NOMO-1 treated with dmso at 0.1 percent for 144 hours (cell line): ENCODE measurements at regions not wholly inside any gene's neighbourhood (a gene's known extent, or its start where the extent isn't known, plus 50 kb on each side); places are given as distances from the start of the nearest gene placed in this dataset.

ENCODE experiments used
- DNase-seq: peaks from one replicate; lab custom pipeline; 2025; ENCODE audit not compliant: unreplicated experiment; lab: John Stamatoyannopoulos, UW

DNA sequence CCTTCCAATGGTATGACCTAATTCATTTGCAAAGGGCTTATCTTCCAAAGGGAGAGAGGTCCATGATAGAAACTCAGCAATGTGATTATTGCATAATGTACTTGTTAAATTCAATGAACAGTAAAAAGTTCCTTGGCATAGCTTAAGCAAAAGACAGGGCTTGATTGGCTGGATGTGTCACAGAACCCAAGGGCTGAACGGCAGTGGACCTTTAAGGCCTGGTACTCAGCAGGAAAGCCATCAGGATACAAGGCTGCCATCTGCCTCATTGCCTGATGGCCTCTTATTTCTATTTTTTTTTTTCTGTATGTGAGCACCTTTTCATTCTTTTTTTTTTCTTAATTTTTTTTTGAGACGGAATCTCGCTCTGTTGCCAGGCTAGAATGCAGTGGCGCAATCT is 208.9 kb upstream of the WSCD1 start:
- DNase-seq: no peak

DNA sequence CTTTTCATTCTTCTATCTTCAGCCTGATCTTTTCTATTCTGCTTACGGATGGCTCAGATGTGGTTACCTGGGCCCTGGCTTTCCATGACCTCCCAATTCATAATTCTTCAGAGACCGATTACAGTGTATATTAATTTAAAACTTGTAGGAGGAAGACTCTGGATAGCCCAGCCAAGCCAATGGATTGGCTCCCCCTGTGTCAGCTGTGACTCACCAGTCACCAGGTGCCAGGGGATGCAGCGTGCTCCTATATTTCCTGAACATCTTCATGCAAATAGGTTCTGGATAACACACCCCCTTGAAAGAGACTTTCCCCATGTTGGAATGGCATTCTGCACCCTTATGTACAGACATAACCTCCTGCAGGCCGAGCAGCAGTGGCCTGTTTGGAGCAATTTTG is 208.3 kb upstream of the WSCD1 start:
- no peak for DNase-seq

GRCh38 chr17:5862395-5862794 is 207.8 kb upstream of the WSCD1 start:
- DNase-seq: no peak

DNA sequence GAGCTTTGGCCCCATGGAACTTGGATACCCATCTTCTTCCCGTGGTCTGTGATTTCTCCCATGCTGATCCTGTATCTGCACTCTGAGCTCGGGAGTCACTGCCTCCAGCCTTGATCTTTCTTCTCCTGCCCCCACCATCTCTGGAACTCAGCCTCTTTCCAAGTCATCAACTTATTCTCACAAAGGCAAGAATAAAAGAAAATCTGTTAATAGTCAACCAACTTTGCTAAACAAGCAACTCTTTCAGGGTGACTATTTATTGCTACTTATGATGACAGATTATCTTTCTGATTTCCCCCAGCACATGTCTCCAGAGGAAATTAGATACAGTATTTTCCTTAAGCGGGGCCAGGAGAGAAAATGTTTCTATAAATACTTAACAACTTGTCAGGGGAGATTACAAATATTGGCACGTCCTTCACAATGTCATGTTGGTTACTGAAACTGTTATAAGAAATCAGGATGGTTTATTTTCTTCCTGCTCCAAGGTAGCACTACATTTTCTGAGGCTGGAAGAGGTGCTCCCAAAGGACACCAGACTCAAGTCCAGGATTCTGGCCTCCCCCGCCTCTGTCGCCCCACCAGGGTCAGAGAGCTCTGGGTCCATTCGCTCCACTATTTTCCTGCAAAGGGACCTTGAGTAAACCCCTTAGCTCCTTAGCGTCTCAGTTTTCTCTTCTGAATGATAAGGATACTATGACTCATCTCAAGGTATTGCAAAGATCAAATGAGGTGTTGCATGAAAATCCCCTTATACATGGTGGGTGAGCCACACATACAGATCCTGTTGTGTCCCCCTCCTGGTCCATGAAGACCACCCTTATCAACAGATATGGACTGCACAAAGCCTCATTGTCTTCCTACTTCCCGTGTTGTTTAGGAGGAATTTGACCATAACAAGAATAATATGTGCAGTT is 205.2 kb upstream of the WSCD1 start:
- no peak for DNase-seq

- DNase-seq: no peak
These were observed 203.2 kb upstream of the WSCD1 start for GRCh38 chr17:5866978-5867377.

- DNase-seq: no peak
These were observed 201.0 kb upstream of the WSCD1 start for GRCh38 chr17:5869041-5869745.

DNA sequence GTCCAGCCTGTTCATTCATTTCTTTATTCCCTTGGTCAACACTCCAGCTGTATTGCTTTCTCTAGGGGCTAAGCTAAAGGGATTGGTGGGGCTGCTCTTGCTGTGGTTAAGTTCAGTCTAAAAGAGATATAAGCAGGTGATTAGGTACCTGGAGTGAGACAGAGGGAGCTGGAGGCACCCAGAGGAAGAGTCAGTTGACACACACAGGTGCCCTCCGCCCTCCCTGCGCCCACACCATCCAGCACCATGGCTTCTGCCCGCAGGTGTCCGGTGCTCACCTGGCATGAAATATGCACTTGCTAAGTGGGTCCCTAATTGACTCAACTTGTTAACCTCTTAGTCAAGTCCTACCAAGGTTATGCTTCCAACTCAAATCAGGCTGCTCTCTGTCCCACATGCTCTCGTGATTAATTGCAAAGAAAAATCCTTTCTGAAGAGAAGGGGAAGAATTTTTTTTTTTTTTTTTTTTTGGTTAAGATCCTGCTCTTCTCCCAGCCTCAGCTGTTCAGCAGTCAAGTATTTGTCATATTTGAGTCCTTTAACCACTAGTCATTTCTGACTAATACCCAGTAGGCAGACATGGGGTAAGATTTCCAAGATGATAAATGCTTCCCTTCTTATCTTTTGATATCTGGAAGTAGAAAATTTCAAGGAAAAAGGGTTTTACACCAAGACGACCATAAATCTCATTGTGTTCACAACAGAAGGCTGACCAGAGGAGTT is 199.8 kb upstream of the WSCD1 start:
- no peak for DNase-seq

DNA sequence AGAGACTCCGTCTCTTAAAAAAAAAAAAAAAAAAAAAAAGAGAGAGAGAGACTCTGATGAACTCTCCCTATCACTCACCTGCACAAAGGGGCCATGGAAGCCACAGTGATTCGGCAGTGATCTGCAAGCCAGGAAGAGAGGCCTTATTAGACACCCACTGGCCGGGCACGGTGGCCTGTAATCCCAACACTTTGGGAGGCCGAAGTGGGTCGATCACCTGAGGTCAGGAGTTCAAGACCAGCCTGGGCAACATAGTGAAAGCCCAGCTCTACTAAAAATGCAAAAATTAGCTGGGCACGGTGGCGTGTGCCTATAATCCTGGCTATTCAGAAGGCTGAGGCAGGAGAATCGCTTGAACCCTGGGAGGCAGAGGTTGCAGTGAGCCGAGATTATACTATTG is 198.5 kb upstream of the WSCD1 start:
- no peak for DNase-seq

DNA sequence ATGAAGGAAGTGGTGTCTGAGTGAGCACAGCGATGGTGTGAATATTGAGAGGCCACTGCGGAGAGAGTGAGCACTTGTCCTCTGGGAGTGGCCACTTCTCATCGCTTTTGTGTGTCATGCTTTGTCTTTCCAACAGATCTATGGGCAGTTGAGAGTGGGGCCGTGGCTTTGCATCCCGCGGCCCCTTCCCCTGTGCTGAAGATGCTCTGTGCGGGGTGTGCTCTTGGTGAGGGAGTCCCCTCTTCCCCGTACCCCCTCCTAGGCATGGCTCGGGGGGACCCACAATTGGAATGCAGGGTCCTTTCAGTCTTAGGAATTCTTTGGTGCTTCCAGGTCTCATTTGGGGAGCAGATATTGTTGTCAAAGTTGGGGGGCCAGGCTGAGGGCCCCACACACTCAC is 197.3 kb upstream of the WSCD1 start:
- DNase-seq: no peak

DNA sequence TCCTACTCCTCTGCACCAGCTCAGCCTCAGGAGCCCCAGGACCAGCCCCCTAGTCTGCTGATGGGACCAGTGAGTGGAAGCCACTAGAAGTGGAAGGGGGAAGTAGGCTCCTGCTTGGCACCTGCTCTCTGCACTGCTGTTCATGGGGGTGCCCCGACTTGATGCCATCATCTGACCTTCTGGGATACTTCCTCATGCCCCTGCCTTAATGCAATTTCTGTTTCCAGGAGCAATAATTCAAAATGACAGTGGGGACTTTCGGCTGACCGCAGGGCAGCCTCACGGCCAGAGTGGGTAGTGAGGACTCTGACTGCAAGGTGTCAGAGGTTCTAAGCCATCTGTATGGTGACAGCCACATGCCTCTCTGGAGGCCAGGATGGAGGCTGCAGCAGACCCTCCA is 196.4 kb upstream of the WSCD1 start:
- DNase-seq: no peak

DNA sequence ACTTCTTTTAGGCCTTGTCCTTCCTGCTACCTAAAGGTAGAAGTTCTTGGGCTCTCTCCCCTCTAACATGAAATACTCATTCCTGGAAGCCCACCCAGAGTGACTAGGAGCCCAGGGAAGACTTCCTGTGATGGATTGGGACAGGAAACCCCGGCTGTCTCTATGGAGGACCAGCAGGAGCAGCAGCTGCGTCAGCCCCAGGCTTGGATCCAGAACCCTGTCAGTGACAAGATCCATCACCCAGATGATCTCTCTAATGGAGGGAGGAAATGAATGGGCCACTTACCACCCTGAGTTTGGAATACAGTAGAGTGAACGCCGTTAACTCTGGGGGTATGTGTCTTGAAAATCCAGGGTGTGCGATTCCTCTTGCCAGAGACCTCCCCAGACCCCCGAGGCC is 195.7 kb upstream of the WSCD1 start:
- DNase-seq: no peak

GRCh38 chr17:5877366-5877765 is 192.8 kb upstream of the WSCD1 start:
- DNase-seq: no peak

- DNase-seq: no peak
These were observed 192.2 kb upstream of the WSCD1 start for GRCh38 chr17:5877948-5878347.

DNA sequence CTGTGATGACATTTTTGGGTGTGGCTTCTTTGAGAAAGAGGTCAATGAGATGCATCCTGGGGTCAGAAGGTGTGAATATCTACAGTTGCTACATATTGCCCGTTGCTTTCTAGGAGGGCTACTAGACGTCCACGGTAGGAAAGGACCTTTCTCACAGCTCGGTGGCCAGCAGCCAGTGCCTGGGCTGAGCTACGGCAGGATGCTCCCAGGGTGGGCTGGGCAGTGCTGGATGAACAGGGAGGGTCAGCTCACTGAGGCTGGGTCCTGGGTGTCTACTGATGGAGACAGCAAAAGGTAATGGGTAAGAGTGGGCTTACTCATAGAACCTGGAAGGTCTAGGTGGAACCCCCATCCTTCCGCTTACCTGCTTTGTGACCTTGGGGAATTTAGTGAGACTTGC is 188.3 kb upstream of the WSCD1 start:
- DNase-seq: no peak

- no peak for DNase-seq
These were observed 186.2 kb upstream of the WSCD1 start for GRCh38 chr17:5883775-5884665.

GRCh38 chr17:5885336-5885735 is 184.8 kb upstream of the WSCD1 start:
- no peak for DNase-seq

DNA sequence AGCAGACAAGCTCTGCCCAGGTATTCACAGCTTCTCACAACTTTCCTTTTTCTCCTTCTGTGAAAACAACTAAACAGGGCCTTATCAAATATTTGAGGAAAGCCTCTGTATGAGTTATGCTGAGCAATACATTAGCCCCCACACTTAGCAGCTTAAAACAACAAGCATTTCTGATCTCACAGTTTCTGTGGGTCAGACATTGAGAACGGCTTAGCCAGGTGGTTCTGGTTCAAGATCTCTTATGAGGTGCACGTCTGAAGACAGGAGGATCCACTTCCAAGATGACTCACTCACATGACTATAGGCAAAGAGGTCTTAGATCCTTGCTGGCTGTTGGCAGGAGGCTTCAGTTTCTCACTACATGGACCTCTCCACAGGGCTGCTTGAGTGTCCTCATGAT is 181.4 kb upstream of the WSCD1 start:
- DNase-seq: no peak

GRCh38 chr17:5892921-5893675 is 177.1 kb upstream of the WSCD1 start:
- DNase-seq: no peak

DNA sequence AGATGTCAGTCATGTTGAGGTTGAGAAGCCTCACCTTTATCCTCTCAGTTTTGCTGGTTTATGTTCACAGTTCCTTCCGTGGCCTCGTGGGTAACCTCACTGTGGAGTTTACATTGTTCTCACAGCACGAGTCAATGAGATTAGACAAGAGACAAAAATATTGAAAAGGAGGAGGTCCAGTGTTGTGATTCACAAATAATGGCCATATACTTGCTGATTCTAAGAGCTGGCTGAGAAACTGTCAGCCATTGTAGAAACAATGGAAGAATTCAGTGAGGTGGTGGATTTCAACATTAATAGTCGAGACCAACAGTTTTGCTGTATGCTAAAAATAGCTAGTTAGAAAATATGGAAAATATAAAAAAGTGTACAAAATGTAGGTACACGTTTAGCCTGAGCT is 176.4 kb upstream of the WSCD1 start:
- no peak for DNase-seq

GRCh38 chr17:5895276-5895675 is 174.9 kb upstream of the WSCD1 start:
- no peak for DNase-seq
